Coronary artery (tissue), 2 donors: ENCODE measurements at regions not wholly inside any gene's neighbourhood (a gene's known extent, or its start where the extent isn't known, plus 50 kb on each side); places are given as distances from the start of the nearest gene placed in this dataset.
A peak's percentile ranks its signal among the peaks of the same experiment; 100 is the strongest.
"Not testable (repeated sequence)": the region's sequence is repeated elsewhere in the genome, so short reads cannot be mapped to it uniquely, and the experiment has no call there.

ENCODE experiments used
- DNase-seq: peaks from one replicate; pipeline ENCODE4 v3.0.0-alpha.2; 2017; ENCODE audit warnings: low spot score
- H3K27ac ChIP-seq, 2 donors: fragments of 200-600 bp; sonication (generic); one replicate each; pipeline ENCODE4 v1.5.1; 2016 to 2019
- H3K4me3 ChIP-seq: fragments of 200-600 bp; sonication (generic); 2 replicates; pipeline ENCODE4 v1.5.1; 2016; ENCODE audit warnings: mild to moderate bottlenecking, moderate library complexity
- CTCF ChIP-seq: fragments of 200-600 bp; sonication (generic); IDR thresholded peaks from one replicate; pipeline ENCODE4 v1.5.1; 2019; ENCODE audit warnings: antibody characterized with exemption

- DNase-seq, result no peak
- no peak for TF ChIP-seq CTCF
- Histone ChIP-seq H3K27ac (no peak overlapping the region), H3K4me3 (no peak overlapping the region)
Observed at GRCh38 chr22:26828311-26828710, 170.9 kb downstream of the MIAT start.

- TF ChIP-seq CTCF, result no peak
- no peak overlapping the region for H3K27ac ChIP-seq
- no peak overlapping the region for H3K4me3 ChIP-seq
- DNase-seq, result no peak
Observed at GRCh38 chr22:26830837-26831236, 173.4 kb downstream of the MIAT start.

GRCh38 chr22:26835023-26835422 lies 177.6 kb downstream of the MIAT start:
- DNase-seq, result no peak
- Histone ChIP-seq H3K27ac (no peak overlapping the region), H3K4me3 (no peak overlapping the region)
- no peak for TF ChIP-seq CTCF

DNA sequence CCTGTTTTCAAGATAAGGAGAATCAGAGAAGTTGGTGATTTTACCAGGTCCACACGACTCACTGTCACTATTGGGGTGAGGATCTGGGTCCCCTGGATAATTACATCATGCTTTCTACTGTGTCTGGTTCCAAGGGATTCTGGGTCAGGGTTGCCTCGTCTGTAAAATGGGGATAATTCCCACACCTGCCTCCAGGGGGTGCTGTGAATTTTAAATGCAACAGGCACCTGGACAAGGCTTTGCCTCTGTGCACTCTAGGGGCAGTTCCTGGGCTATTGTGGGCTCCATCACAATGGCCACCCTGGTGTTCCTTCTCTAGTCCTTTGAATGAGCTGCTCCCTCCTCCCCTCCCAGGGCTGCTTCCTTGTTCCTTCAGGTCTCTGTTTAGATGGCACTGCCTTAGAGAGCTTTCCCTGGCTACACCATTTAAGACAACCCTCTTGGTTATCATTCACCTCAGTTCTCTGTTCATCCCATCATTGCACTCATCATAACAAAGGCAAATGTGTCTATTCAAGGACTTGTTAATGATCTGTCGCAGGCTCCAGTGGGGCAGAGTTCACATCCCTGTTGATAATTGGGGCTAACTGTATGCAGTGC lies 178.6 kb downstream of the MIAT start:
- no peak for DNase-seq

GRCh38 chr22:26837784-26838470 lies 180.5 kb downstream of the MIAT start:
- H3K4me3 ChIP-seq, result no peak overlapping the region
- DNase-seq, result no peak
- no peak overlapping the region for H3K27ac ChIP-seq
- TF ChIP-seq CTCF, result no peak

More for the DNA sequence above, 178.6 kb downstream of the MIAT start:
- TF ChIP-seq CTCF, result peak; percentile 32
- no peak overlapping the region for H3K27ac ChIP-seq
- no peak overlapping the region for H3K4me3 ChIP-seq

DNA sequence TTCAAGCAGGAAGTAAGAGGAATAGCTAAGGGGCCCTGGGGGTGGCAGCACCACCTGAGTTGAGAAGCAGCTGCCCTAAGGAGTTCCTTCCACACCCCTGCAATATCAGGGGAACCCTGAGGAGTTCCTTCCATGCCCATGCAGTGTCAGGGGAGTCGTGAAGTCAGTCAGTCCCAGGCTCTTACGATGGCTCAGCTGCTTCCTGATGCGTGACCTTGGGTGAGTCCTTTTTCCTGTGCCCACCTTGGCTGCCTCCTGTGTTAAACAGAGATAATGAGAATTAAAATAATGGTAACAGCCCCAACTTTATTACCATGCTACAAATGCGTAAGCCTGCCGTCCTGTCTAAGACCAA lies 181.1 kb downstream of the MIAT start:
- no peak overlapping the region for H3K27ac ChIP-seq
- TF ChIP-seq CTCF, result no peak
- no peak for DNase-seq

DNA sequence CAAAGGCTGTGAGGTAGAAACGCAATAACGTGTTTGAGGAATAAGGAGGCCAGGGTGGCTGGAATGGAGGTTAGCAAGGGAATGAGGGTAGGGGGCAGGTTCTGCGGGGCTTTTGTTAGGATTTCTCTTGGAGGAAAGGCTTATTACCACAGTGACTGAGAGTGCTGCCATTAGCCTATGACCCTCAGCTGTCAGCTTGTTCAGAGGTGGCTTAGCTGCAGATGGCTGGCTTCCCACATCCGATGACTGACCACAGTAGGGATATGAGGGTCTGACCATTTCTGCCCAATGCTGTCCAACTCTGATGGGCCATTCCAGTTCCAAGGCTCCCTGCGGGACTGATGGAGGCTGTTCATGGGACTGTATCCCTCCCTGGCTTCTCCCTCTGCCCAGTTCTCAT lies 181.8 kb downstream of the MIAT start:
- Histone ChIP-seq H3K27ac (no peak overlapping the region), H3K4me3 (no peak overlapping the region)
- TF ChIP-seq CTCF, result no peak
- DNase-seq, result no peak

More for the DNA sequence above, 181.1 kb downstream of the MIAT start:
- no peak overlapping the region for H3K4me3 ChIP-seq

GRCh38 chr22:26840770-26841169 lies 183.4 kb downstream of the MIAT start:
- H3K27ac ChIP-seq, H3K4me3 ChIP-seq, DNase-seq: not testable (repeated sequence)
